Epithelial cell of esophagus (primary cell): ENCODE measurements at regions not wholly inside any gene's neighbourhood (a gene's known extent, or its start where the extent isn't known, plus 50 kb on each side); places are given as distances from the start of the nearest gene placed in this dataset.
A peak's percentile ranks its signal among the peaks of the same experiment; 100 is the strongest.

Experiments used
- DNase-seq: peaks from one replicate; pipeline ENCODE4 v3.0.0; 2010; ENCODE audit warnings: low read depth
- H3K4me3 ChIP-seq: 2 replicates; pipeline ENCODE4 v1.5.1; 2011; ENCODE audit warnings: mild to moderate bottlenecking, low read length, control low read depth
- TF ChIP-seq, protein P1 (sequence below): IDR thresholded peaks from 2 replicates; pipeline ENCODE4 v1.5.1; 2011; ENCODE audit warnings: low read depth, mild to moderate bottlenecking, low read length, control low read depth, inconsistent platforms; ENCODE audit not compliant: insufficient read depth; ENCODE audit errors: missing control alignments

GRCh38 chr13:23983671-23984070 lies 86.4 kb upstream of the C1QTNF9B start:
- H3K4me3 ChIP-seq = no peak overlapping the region
- no peak for DNase-seq
- TF ChIP-seq, protein P1, sequence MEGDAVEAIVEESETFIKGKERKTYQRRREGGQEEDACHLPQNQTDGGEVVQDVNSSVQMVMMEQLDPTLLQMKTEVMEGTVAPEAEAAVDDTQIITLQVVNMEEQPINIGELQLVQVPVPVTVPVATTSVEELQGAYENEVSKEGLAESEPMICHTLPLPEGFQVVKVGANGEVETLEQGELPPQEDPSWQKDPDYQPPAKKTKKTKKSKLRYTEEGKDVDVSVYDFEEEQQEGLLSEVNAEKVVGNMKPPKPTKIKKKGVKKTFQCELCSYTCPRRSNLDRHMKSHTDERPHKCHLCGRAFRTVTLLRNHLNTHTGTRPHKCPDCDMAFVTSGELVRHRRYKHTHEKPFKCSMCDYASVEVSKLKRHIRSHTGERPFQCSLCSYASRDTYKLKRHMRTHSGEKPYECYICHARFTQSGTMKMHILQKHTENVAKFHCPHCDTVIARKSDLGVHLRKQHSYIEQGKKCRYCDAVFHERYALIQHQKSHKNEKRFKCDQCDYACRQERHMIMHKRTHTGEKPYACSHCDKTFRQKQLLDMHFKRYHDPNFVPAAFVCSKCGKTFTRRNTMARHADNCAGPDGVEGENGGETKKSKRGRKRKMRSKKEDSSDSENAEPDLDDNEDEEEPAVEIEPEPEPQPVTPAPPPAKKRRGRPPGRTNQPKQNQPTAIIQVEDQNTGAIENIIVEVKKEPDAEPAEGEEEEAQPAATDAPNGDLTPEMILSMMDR = no peak

DNA sequence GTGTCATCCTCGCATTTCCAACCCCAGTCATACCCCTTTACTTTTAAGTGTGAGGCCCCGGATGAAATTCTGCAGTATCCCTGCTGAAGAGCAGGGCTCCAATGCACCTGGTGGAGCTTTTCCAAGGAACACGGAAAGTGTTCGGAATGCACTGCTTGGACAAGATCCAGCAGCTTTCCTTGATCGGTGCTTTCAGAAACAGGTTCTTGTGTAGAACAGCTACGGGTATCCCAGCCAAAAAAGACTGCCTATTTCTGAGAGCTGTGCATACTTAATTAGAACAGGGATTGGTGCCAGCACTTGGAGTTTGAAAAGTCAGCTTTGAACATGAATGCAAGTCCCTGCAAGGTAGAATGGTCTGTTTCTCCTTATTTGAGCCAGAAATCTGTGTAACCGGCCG lies 87.2 kb upstream of the C1QTNF9B start:
- TF ChIP-seq, protein P1 = no peak
- H3K4me3 ChIP-seq = no peak overlapping the region
- DNase-seq = peak; percentile 69

DNA sequence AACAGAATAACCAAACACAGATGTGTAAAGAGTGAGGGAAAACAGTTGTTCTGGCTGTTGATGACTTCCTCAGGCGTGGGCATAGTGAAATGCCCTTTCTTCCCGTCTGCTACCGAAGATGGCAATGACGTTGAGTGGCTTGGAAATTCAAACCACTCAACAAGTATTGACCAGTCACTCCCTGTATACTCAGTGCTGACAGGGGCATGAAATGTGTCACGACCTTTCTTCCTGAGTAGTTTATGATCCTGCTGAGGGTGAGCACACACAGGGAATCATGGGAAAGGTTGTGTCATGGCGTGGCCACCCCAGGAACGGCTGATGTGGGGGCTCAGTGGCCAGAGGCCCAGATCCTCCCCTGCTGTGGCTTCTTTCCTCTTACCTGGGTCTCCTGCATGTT lies 87.8 kb upstream of the C1QTNF9B start:
- TF ChIP-seq, protein P1 = no peak
- H3K4me3 ChIP-seq = no peak overlapping the region
- peak; percentile 26 for DNase-seq

- no peak for DNase-seq
- TF ChIP-seq, protein P1 = no peak
- H3K4me3 ChIP-seq = no peak overlapping the region
These were observed 88.5 kb upstream of the C1QTNF9B start for GRCh38 chr13:23985839-23986238.

- no peak overlapping the region for H3K4me3 ChIP-seq
- DNase-seq = no peak
- TF ChIP-seq, protein P1 = no peak
These were observed 89.3 kb upstream of the C1QTNF9B start for GRCh38 chr13:23986619-23987018.

- DNase-seq = no peak
- TF ChIP-seq, protein P1 = no peak
- H3K4me3 ChIP-seq = no peak overlapping the region
These were observed 90.1 kb upstream of the C1QTNF9B start for GRCh38 chr13:23987331-23987894.

DNA sequence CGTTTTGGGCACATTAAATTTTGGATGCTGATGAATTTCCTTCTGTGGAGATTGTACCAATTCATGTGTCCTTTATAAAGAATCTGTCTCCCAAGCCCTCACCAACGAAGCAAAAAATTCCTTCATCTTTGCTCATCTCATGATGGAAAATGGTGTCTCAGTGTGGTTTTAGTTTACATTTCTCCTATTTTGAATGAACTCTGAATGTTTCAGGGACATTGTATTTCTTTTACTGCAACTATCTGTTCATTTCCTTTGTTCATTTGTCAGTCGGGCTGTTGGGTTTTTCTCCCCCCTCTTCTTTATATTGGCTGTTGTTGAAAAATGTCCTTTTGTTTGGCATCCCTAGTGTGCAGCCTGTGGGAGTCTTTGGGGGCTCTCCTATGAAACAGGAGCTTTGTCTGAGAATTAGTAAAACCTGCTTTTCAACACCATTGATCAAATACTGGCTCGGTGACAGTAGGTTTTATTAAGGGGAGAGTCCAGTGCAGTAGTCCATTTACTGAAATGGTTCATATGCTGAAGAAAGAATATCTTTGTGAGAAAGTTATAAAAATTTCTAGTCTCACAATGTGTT lies 91.3 kb upstream of the C1QTNF9B start:
- no peak overlapping the region for H3K4me3 ChIP-seq
- no peak for DNase-seq
- TF ChIP-seq, protein P1 = no peak
